ENCODE measurements at regions not wholly inside any gene's neighbourhood (a gene's known extent, or its start where the extent isn't known, plus 50 kb on each side); places are given as distances from the start of the nearest gene placed in this dataset.

- DNase-seq (peak; percentile 35), ATAC-seq (peak; percentile 34 to 83)
These were observed 97.5 kb upstream of the ARAP3 start for GRCh38 chr5:141779503-141779973.

DNA sequence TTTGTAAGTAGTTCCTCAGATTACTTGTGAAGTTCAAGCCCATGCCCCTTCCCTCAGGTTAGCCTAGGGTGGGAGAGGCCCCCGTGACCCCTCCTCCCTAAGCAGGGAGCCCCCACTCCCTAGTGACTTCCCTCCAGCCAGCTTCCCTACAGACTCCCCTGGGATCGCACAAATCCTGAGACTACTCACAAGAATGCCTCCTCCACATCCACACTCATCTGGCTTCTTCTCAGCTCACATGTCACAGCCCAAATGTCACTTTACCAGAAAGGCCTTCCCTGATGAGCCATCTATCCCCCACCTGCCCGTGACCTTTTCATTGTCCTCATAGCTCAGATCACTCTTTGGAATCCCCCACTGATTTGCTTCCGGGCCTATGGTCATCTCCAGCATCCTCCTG, 96.7 kb upstream of the ARAP3 start:
- no peak for DNase-seq
- ATAC-seq = no peak
- intact Hi-C loops (cut with DNase I) = no loop called here

More at GRCh38 chr5:141779503-141779973, 97.5 kb upstream of the ARAP3 start:
- intact Hi-C loops (cut with DNase I) = no loop called here

DNA sequence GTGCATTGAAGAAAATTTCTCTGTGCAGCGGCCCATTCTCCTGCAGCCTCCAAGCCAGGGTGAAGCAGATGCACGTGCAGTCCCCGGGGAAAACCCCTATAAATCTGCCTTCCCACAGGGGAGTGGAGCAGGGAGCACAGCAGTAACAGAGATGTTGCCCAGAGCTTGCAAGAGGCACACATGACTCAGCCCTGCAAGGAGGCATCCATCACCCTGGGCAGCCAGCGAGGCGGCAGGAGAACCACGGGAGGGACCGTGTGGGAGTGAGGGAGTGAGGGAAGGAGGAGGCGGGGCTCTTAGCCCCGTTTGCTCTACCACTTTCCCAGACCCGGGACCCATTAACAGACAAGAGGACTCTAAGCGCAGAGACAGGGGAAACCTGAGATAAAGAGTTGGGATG, 96.2 kb upstream of the ARAP3 start:
- intact Hi-C loops (cut with DNase I) = no loop called here
- peak; percentile 23 to 92 for ATAC-seq
- DNase-seq = peak; percentile 39

DNA sequence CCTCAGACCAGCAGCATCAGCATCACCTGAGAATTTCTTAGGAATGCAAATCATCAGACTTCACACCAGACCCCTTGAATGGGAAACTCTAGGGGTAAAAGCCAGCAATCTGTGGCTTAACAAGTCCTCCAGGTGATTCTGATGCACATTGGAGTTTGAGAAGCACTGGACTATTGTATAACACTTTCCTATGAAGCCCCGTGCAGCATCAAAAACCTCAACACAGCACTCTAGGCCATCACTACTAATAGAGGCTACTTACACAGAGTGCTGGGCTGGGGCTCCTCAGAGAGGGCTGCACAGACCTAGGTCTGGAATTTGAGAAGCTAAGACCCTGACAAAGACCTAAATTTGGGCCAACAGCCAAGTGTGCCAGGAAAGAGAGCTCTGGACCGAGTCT, 95.7 kb upstream of the ARAP3 start:
- DNase-seq = no peak
- intact Hi-C loops (cut with DNase I) = no loop called here

DNA sequence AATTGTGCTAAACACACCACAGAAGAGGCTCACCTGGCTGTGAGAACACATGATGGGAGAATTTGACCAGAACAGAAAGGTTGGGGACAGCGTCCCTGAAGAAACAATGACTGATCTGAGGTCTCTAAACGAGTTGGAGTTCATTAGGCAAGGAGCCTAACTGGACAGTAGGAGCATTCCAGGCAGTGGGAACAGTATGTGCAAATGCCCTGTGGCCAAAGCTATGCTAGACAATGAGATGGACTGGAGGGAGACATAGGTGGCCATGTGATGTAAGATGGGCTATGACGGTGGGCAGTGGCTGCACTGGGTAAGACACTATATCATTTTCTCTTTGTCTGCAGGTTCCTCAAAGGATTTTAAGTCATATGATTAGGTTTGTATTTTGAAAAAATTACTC, 95.1 kb upstream of the ARAP3 start:
- ATAC-seq (no peak), DNase-seq (no peak)
- intact Hi-C loops (cut with DNase I) = no loop called here

More for the DNA sequence above, 95.7 kb upstream of the ARAP3 start:
- no peak for ATAC-seq

- ATAC-seq (no peak), DNase-seq (no peak)
- intact Hi-C loops (cut with DNase I) = no loop called here
These were observed 91.9 kb upstream of the ARAP3 start for GRCh38 chr5:141773779-141774562.

- intact Hi-C loops (cut with DNase I) = no loop called here
- no peak for DNase-seq
- ATAC-seq = peak; percentile 36 to 79
These were observed 90.3 kb upstream of the ARAP3 start for GRCh38 chr5:141772281-141772680.

GRCh38 chr5:141771562-141771961, 89.5 kb upstream of the ARAP3 start:
- peak; percentile 70 to 81 for ATAC-seq

DNA sequence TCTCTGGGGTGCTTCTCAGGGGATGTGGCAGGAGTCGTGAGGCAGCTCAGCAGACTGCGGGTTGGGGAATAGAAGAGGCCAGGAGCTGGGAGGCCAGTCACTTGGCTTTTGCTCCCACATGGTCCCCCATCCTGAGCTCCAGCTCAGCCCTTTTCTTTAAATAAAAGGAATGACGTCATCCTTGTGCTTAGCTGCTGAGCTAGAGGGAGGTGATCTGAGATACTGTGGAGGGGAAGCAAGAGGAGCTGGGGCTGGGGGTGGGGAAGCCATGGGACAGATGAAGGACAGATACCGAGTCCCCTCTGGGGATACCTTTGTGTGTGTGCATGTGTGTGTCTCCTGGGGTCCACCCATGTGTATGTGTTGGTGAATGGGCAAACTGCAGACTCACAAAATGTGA, 89.0 kb upstream of the ARAP3 start:
- ATAC-seq (peak in 1 of 2 donors; percentile 9), DNase-seq (no peak)
- intact Hi-C loops (cut with DNase I) = no loop called here

More at GRCh38 chr5:141771562-141771961, 89.5 kb upstream of the ARAP3 start:
- intact Hi-C loops (cut with DNase I) = no loop called here
- no peak for DNase-seq

DNA sequence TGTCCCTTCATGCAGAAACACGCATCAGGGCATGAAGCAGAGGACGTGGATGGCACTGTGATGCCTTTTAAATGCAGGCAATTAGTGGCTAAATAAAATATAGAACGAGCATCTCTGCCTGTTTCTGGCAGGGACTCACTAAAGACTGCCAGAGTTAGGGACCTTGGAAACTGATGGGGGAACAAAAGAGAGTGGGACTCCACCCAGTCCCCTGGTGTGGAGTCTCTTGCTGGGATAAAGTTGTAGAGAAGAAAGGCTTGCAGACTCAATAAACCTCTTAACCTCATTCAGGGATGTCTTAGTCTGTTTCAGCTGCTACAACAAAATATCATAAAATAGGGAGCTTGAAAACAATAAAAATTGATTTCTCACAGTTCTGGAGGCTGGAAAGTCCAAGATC, 87.6 kb upstream of the ARAP3 start:
- ATAC-seq = no peak
- intact Hi-C loops (cut with DNase I) = no loop called here
- DNase-seq = no peak

- intact Hi-C loops (cut with DNase I) = no loop called here
- ATAC-seq (no peak), DNase-seq (no peak)
These were observed 85.6 kb upstream of the ARAP3 start for GRCh38 chr5:141767671-141768070.

DNA sequence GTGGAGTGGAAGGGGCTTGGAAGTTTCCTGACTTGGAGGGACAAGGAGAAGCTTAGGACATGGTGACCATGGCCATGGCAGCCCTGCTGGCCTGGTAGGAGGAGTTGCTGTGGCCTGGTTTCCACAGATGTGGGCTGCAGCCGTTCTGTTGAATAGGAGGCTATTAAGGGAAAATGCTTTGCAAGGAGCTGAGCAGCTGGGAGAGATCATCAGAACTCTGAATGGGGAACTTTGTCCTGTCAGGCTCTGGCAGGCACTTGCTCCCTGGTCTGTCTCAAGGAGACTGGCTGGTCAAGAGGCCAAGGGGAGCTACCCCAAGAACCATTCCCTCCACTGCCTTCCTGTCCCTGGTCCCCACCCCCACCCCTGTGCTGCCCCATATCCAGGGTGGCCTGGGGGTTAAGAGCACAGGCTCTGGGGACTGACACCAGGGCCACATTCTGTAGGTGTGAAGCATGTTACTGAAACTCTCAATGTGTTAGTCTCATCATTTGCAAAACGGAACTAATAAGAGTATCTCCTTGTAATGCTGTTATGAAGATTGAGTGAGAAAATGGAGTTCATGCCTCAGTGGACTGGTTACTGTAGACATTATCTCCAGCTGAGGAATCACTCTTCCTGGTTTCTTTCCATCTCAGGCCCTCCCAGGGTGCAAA, 84.0 kb upstream of the ARAP3 start:
- no peak for DNase-seq
- intact Hi-C loops (cut with DNase I) = no loop called here
- ATAC-seq = no peak

GRCh38 chr5:141763541-141763940, 81.5 kb upstream of the ARAP3 start:
- DNase-seq (no peak), ATAC-seq (no peak)
- intact Hi-C loops (cut with DNase I) = no loop called here

DNA sequence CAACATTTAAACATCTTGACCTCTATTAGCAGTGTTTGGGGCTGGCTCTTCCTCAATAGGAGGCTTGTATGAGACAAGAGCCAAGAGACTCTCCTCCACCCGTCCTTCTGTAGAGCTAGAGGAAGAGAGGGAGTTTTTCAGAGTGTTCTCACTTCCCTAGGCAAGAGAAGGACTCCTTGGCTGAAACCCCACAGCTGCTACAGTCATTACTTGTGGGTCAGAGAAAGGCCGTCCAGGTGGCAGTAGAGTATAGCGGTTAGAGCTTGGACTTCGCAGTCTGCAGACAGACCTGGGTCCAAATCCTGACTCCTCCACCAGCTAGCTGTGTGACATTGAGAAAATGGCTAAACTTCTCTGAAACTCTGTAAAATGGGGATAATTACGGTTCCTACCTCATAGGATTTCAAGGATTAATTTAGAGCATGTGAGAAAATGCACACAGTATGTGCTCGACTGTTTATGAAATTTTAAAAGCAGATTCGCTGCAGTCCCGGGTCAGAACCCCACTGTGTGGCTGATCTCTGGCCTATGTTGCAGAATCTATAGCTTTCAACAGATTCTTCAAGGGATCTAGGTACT, 80.8 kb upstream of the ARAP3 start:
- intact Hi-C loops (cut with DNase I) = no loop called here
- ATAC-seq = peak in 1 of 2 donors; percentile 35
- DNase-seq = no peak

- DNase-seq (no peak), ATAC-seq (no peak)
- intact Hi-C loops (cut with DNase I) = no loop called here
These were observed 80.3 kb upstream of the ARAP3 start for GRCh38 chr5:141762316-141762715.

DNA sequence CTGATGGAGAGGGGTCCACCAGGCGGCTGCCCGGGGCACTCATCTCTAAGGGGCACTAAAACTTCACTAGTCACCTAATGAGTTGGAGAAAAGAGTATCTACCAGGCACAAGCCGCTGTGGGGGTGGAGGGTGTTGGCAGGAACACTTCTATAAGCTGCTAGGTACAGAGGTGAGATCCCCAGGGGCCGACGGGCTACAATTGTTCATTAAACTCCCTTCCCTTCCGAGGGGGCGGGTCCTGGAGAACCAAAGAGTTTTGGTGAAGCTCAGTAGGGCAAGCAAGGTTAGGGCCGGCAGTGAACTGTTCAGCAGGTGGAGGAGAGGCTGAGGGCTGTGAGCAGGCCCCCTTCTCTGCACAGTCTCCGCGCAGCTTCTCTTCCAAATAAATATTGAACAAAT, 78.7 kb upstream of the ARAP3 start:
- ATAC-seq (no peak), DNase-seq (no peak)
- intact Hi-C loops (cut with DNase I) = no loop called here

GRCh38 chr5:141760193-141760592, 78.2 kb upstream of the ARAP3 start:
- no peak for DNase-seq

DNA sequence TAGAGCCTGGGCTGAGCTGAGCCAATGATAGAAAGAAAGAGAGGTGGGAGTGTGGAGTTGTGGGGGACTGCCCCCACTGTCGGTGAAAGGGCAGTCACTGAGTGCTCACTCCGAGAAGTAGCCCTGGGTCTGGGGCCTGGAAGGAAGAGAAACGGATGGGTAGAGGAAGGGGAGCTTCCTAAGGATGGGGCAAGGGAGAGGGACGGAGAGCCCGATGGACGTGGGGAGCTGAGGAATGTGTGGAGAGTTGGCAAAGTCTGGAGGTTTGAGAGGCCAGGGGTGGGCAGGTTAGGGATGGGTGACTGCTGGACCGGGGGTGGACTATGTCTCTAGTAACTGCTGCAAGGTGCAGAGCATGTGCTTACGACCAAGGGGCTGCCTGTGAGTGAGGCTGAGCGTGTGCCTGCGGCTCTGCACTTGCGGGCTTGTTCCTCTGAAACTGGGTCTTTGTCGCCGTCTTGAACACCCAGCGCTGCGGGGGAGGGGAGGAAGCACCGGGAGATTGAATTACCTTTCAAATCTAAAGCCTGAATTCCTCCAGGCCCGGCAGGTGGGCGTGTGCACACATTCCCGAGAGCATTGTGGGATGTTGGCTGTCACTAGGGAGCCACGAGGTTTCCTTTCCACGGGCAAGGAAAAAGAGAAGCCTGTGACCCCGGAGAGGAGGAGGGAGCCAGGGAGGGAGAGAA, 76.4 kb upstream of the ARAP3 start:
- ATAC-seq (no peak), DNase-seq (no peak)

More at GRCh38 chr5:141760193-141760592, 78.2 kb upstream of the ARAP3 start:
- ATAC-seq = no peak
- intact Hi-C loops (cut with DNase I) = no loop called here

GRCh38 chr5:141757402-141757801, 75.4 kb upstream of the ARAP3 start:
- no peak for ATAC-seq
- DNase-seq = no peak
- intact Hi-C loops (cut with DNase I) = no loop called here

More for the DNA sequence above, 76.4 kb upstream of the ARAP3 start:
- intact Hi-C loops (cut with DNase I) = no loop called here

DNA sequence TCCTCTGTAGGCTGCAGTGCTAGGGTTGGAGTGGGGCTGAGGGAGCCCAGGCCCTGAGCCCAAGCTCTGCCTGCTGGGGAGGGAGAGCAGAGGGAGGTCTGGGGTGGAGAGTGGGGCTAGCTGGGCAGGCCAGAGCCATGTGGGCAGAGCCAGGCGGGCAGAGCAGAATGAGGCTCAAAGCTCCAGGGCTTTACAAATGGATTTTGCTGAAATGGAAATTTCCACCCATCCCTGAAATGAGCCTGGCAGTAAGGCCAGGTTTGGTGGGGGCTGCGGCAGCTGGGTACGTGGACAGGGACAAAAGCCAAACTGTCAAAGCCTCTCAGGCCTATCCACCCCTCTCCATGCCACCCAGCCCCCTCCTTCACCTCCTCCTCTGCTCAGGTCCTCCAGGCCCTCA, 74.2 kb upstream of the ARAP3 start:
- intact Hi-C loops (cut with DNase I) = no loop called here

More for the DNA sequence above, 74.2 kb upstream of the ARAP3 start:
- ATAC-seq (no peak), DNase-seq (no peak)

Data from left cardiac atrium (tissue), 4 donors.